CD4-positive, CD25-positive, alpha-beta regulatory T cell (primary cell): ENCODE measurements at regions not wholly inside any gene's neighbourhood (a gene's known extent, or its start where the extent isn't known, plus 50 kb on each side); places are given as distances from the start of the nearest gene placed in this dataset.

Experiments
- ATAC-seq, 2 donors: fragments of 150-1000 bp; cut with Tn5 transposase; one replicate each; pipeline ENCODE4 v1.10.0; 2021; ENCODE audit warnings: low read depth in 2 of 2, moderate number of reproducible peaks in 2 of 2, moderate library complexity in 1 of 2
- DNase-seq, 3 donors: peaks; one replicate each; pipeline versions ENCODE4 v3.0.0 to v3.0.0-alpha.2; 2012 to 2022; ENCODE audit warnings: mixed read lengths in 1 of 3
- H3K27ac ChIP-seq: one replicate; pipeline ENCODE4 v1.7.0; 2013; ENCODE audit warnings: mild to moderate bottlenecking, low read length; ENCODE audit not compliant: insufficient read depth, poor library complexity, severe bottlenecking
- H3K27me3 ChIP-seq: one replicate; pipeline ENCODE4 v1.7.0; 2013; ENCODE audit warnings: low read length; ENCODE audit not compliant: control insufficient read depth, insufficient read depth
- H3K36me3 ChIP-seq: one replicate; pipeline ENCODE4 v1.7.0; 2013; ENCODE audit warnings: mild to moderate bottlenecking, low read length, moderate library complexity; ENCODE audit not compliant: control insufficient read depth, insufficient read depth
- H3K4me1 ChIP-seq: 2 replicates; pipeline ENCODE4 v1.7.0; 2013; ENCODE audit warnings: mild to moderate bottlenecking, low read length; ENCODE audit not compliant: insufficient read depth, control insufficient read depth, poor library complexity, severe bottlenecking
- H3K4me3 ChIP-seq: one replicate; pipeline ENCODE4 v1.7.0; 2013; ENCODE audit warnings: low read depth, mild to moderate bottlenecking, low read length, moderate library complexity
- H3K9me3 ChIP-seq, 2 experiments: 1 replicate in 1 of 2; 2 replicates in 1 of 2; pipeline ENCODE4 v1.7.0; 2013; ENCODE audit warnings: low read length in 2 of 2, mild to moderate bottlenecking in 1 of 2, moderate library complexity in 1 of 2; ENCODE audit not compliant: control insufficient read depth in 2 of 2
- H3K27ac Mint-ChIP-seq, 3 donors: one replicate each; pipeline ENCODE4 v1.8.0; 2020 to 2022; ENCODE audit warnings: mild to moderate bottlenecking in 3 of 3, mixed read lengths in 3 of 3, moderate library complexity in 2 of 3
- H3K27me3 Mint-ChIP-seq: one replicate; pipeline ENCODE4 v1.8.0; 2022; ENCODE audit warnings: mild to moderate bottlenecking, mixed read lengths
- H3K36me3 Mint-ChIP-seq: one replicate; pipeline ENCODE4 v1.8.0; 2020; ENCODE audit warnings: mixed read lengths
- H3K4me1 Mint-ChIP-seq, 4 donors: one replicate each; pipeline ENCODE4 v1.8.0; 2020 to 2022; ENCODE audit warnings: mixed read lengths in 4 of 4, mild to moderate bottlenecking in 1 of 4
- H3K4me3 Mint-ChIP-seq, 4 donors: one replicate each; pipeline ENCODE4 v1.8.0; 2020 to 2022; ENCODE audit warnings: mild to moderate bottlenecking in 4 of 4, mixed read lengths in 4 of 4, moderate library complexity in 3 of 4
- H3K9me3 Mint-ChIP-seq, 7 donors: one replicate each; pipeline ENCODE4 v1.8.0; 2020 to 2022; ENCODE audit warnings: mixed read lengths in 7 of 7, mild to moderate bottlenecking in 3 of 7, moderate library complexity in 2 of 7

DNA sequence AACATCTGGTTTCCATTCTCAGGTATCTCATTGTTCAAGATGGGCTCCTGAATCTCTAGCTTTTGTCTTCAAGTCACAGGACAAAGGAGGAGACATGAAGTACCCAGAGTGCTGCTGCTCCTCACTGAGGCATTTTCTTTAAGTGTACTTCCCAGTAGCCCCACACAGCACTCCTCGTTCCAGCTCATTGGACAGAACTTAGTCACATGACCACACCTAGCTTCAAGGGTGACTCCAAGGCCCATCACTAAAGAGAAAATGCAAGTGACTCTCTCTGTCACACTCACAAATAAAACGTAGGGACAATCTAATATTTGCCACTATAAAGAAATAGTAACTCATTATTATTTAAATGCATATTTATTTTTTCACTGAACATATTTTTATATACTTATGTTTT lies 58.3 kb upstream of the NEUROD6 start:
- Histone ChIP-seq H3K27ac (no peak overlapping the region), H3K36me3 (no peaks in the 10 kb centered on the region), H3K4me3 (no peak overlapping the region), H3K9me3 (no peaks in the 10 kb centered on the region), H3K27me3 (no peaks in the 10 kb centered on the region), H3K4me1 (no peaks in the 10 kb centered on the region)
- H3K4me1 Mint-ChIP-seq = no peaks in the 10 kb centered on the region
- ATAC-seq (no peak), DNase-seq (no peak)
- H3K27me3 Mint-ChIP-seq = no peaks in the 10 kb centered on the region
- H3K4me3 Mint-ChIP-seq = peak overlapping the region in 1 of 4 donors; percentile 2
- H3K9me3 Mint-ChIP-seq = peaks cover 0 to 5% (median 0%) of the 10 kb centered on the region in 7 donors
- H3K27ac Mint-ChIP-seq = no peak overlapping the region
- H3K36me3 Mint-ChIP-seq = no peaks in the 10 kb centered on the region

DNA sequence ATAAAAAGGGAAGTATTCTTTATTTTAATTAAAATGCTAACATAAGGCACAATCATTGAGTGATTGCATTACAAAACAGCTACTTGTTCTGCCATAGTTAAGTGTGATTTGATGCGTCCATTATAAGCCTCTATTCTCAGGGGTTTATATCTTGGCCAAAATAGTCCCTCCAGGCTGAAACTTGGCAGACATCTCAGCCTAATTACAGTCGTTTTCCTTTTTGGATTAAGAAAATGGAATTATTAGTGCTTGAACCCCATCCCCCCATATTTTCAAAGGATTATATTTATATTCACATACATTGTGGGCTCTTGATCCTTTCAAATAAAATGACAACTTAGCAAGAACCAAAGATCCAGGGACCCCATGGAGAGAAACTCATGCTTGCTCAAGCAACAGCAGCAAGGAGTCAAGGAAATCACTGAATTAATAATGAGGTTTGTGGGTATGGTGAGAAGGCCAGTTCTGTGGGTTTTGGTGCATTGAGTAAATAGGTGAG lies 66.7 kb upstream of the NEUROD6 start:
- Mint-ChIP-seq H3K4me3 (no peak overlapping the region), H3K36me3 (no peaks in the 10 kb centered on the region), H3K27me3 (peaks cover 5% of the 10 kb centered on the region), H3K9me3 (peaks cover 0 to 4% (median 2%) of the 10 kb centered on the region in 7 donors), H3K4me1 (no peaks in the 10 kb centered on the region), H3K27ac (no peak overlapping the region)
- no peaks in the 10 kb centered on the region for H3K9me3 ChIP-seq
- H3K27ac ChIP-seq = no peak overlapping the region
- DNase-seq (no peak), ATAC-seq (no peak)
- H3K4me1 ChIP-seq = no peaks in the 10 kb centered on the region
- no peak overlapping the region for H3K4me3 ChIP-seq
- H3K36me3 ChIP-seq = no peaks in the 10 kb centered on the region
- no peaks in the 10 kb centered on the region for H3K27me3 ChIP-seq

DNA sequence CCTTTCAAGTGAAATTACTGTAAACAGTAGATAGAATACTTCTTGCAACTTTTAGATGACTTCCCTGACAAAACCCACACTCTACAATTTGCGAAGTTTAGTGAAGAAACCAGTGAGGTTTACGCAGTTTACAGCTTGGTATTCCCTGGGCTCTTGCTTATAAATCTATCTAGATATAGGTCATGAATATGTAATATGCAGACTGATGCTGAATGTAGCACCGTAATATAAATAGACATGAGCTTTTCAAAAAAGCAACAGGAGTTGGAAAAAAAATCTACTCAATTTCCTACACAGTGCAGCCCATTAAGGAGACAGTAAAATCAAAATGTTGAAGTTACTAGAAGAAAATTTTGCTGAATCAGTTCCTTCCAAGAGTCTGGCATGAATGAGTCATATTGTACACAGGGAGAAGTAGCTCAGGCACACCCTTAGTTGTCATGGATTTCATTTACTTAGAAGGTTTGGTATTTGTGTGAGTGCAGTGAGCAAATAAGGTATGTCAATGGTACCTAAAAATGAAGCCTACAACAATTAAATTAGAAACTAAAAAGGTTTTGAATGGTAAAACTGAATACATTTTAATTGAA lies 67.7 kb upstream of the NEUROD6 start:
- H3K4me3 ChIP-seq = no peak overlapping the region
- H3K36me3 Mint-ChIP-seq = no peaks in the 10 kb centered on the region
- H3K36me3 ChIP-seq = no peaks in the 10 kb centered on the region
- no peaks in the 10 kb centered on the region for H3K27me3 ChIP-seq
- no peak overlapping the region for H3K27ac ChIP-seq
- H3K4me1 ChIP-seq = no peaks in the 10 kb centered on the region
- peaks cover 0 to 4% (median 2%) of the 10 kb centered on the region in 7 donors for H3K9me3 Mint-ChIP-seq
- no peak for ATAC-seq
- no peak overlapping the region for H3K4me3 Mint-ChIP-seq
- H3K27ac Mint-ChIP-seq = no peak overlapping the region
- no peaks in the 10 kb centered on the region for H3K9me3 ChIP-seq
- no peaks in the 10 kb centered on the region for H3K4me1 Mint-ChIP-seq
- DNase-seq = no peak
- H3K27me3 Mint-ChIP-seq = peaks cover 5% of the 10 kb centered on the region

DNA sequence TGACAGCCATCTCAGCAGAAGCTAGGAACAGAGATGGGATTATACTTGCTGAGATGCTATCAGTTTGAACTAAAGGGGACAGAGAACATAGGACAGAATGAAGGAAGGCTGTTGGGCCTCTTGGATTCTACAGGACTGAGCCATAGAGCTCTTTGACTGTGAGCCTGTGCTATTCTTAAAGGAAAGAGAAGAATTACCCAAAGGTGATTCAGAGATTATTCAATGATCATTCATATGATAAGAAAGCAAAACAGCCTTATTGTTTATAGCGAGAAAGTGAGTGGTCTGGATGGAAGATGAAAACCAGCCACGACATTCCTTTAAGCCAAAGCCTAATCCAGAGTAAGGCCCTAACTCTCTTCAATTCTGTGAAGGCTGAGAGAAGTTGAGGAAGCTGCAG lies 69.7 kb upstream of the NEUROD6 start:
- no peak for ATAC-seq

DNA sequence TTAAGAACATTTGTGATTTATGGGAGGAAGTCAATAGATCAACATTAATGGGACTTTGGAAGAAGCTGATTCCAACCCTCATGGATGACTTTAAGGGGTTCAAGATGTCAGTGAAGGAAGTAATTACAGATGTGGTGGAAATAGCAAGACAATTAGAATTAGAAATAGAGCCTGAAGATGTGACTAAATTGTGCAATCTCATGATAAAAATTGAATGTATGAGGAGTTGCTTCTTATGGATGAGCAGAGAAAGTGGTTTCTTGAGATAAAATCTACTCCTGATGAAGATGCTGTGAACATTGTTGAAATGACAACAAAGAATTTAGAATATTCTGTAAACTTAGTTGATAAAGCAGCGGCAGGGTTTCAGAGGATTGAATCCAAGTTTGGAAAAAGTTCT lies 70.9 kb upstream of the NEUROD6 start:
- no peak overlapping the region for H3K4me3 ChIP-seq
- Mint-ChIP-seq H3K4me1 (no peaks in the 10 kb centered on the region), H3K4me3 (no peak overlapping the region), H3K27ac (no peak overlapping the region), H3K9me3 (peaks cover 0 to 4% (median 1%) of the 10 kb centered on the region in 7 donors), H3K27me3 (peaks cover 5% of the 10 kb centered on the region), H3K36me3 (no peaks in the 10 kb centered on the region)
- no peaks in the 10 kb centered on the region for H3K36me3 ChIP-seq
- no peaks in the 10 kb centered on the region for H3K9me3 ChIP-seq
- no peaks in the 10 kb centered on the region for H3K27me3 ChIP-seq
- DNase-seq (no peak), ATAC-seq (no peak)
- H3K27ac ChIP-seq = no peak overlapping the region
- no peaks in the 10 kb centered on the region for H3K4me1 ChIP-seq

More for the DNA sequence above, 69.7 kb upstream of the NEUROD6 start:
- Histone ChIP-seq H3K9me3 (no peaks in the 10 kb centered on the region), H3K4me3 (no peak overlapping the region), H3K27me3 (no peaks in the 10 kb centered on the region), H3K27ac (no peak overlapping the region), H3K4me1 (no peaks in the 10 kb centered on the region), H3K36me3 (no peaks in the 10 kb centered on the region)
- no peak for DNase-seq
- H3K36me3 Mint-ChIP-seq = no peaks in the 10 kb centered on the region
- peaks cover 0 to 4% (median 2%) of the 10 kb centered on the region in 7 donors for H3K9me3 Mint-ChIP-seq
- H3K27ac Mint-ChIP-seq = no peak overlapping the region
- H3K27me3 Mint-ChIP-seq = peaks cover 5% of the 10 kb centered on the region
- H3K4me1 Mint-ChIP-seq = no peaks in the 10 kb centered on the region
- H3K4me3 Mint-ChIP-seq = no peak overlapping the region

DNA sequence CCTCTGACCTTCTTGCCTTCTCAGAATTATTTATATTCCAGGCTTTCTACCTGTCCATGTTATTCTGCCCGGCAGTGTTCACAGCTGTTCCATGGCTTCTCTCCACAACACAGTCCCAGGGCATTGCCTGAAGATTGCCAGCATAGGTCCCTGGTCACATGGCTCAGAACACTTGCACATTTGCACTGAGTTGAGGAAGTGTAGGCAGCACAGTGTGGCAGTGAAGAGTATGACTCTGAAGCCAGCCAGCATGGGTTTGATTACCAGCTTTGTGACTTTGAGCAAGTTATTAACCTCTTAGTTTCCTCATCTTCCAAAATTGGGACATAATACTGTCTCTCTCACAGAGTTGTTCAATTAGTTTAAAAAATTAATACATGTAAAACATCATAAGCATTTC lies 73.2 kb upstream of the NEUROD6 start:
- no peak overlapping the region for H3K27ac Mint-ChIP-seq
- no peaks in the 10 kb centered on the region for H3K36me3 Mint-ChIP-seq
- no peaks in the 10 kb centered on the region for H3K27me3 Mint-ChIP-seq
- DNase-seq = no peak
- no peak overlapping the region for H3K4me3 Mint-ChIP-seq
- no peaks in the 10 kb centered on the region for H3K27me3 ChIP-seq
- peaks cover 0 to 4% (median 0%) of the 10 kb centered on the region in 7 donors for H3K9me3 Mint-ChIP-seq
- H3K4me1 Mint-ChIP-seq = no peaks in the 10 kb centered on the region
- no peak overlapping the region for H3K4me3 ChIP-seq
- H3K27ac ChIP-seq = no peak overlapping the region
- ATAC-seq = no peak
- H3K36me3 ChIP-seq = no peaks in the 10 kb centered on the region
- no peaks in the 10 kb centered on the region for H3K4me1 ChIP-seq
- no peaks in the 10 kb centered on the region for H3K9me3 ChIP-seq

DNA sequence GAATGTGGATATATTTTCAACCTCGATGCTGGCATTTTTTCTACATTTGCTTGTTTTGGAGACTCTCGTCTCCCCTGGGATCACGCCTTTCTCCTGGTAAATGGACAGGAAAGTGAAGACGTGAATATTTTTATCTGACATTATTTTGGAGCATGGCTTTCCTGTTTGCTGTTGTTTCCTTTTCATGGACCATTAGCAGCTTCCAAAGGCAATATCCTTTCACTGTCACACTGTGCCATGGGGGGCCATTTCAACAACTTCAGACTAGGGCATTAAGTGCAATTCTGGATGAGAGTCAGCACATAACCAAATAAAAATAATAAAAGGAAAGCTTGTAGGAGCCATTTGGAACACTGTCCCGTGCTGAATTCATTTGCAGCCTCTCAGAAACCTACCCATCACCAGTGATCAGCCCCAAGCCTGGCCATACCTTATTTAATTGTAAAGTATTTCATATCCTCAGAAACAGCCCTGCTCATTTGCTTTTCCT lies 75.9 kb upstream of the NEUROD6 start:
- DNase-seq (no peak), ATAC-seq (no peak)
- Mint-ChIP-seq H3K36me3 (no peaks in the 10 kb centered on the region), H3K4me3 (no peak overlapping the region), H3K4me1 (no peaks in the 10 kb centered on the region), H3K9me3 (peaks cover 0 to 2% (median 0%) of the 10 kb centered on the region in 7 donors), H3K27me3 (no peaks in the 10 kb centered on the region), H3K27ac (no peak overlapping the region)
- Histone ChIP-seq H3K27ac (no peak overlapping the region), H3K9me3 (no peaks in the 10 kb centered on the region), H3K4me3 (no peak overlapping the region), H3K36me3 (no peaks in the 10 kb centered on the region), H3K4me1 (no peaks in the 10 kb centered on the region), H3K27me3 (no peaks in the 10 kb centered on the region)

DNA sequence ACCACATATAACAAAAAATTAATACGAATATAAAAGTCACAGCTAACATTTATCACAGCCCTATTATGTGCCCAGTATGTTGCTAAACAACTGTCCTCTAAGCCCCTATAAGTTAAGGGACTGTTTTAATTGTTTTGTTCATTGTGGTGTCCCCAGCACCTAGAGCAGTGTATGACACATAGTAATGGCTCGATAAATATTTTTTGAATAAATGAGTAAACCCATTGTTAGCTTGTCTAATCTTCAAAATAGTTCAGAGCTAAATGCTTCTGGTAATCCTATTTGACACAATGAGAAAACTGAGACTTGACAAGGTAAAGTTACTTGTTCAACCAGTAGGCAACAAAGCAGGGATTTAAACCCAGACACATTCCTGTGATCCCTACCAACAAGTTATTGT lies 78.4 kb upstream of the NEUROD6 start:
- peaks cover 0 to 2% (median 0%) of the 10 kb centered on the region in 7 donors for H3K9me3 Mint-ChIP-seq
- ATAC-seq = no peak
- Histone ChIP-seq H3K36me3 (no peaks in the 10 kb centered on the region), H3K4me3 (no peak overlapping the region), H3K27ac (no peak overlapping the region), H3K27me3 (no peaks in the 10 kb centered on the region), H3K9me3 (no peaks in the 10 kb centered on the region), H3K4me1 (no peaks in the 10 kb centered on the region)
- H3K36me3 Mint-ChIP-seq = no peaks in the 10 kb centered on the region
- no peaks in the 10 kb centered on the region for H3K4me1 Mint-ChIP-seq
- H3K27me3 Mint-ChIP-seq = no peaks in the 10 kb centered on the region
- H3K4me3 Mint-ChIP-seq = no peak overlapping the region
- H3K27ac Mint-ChIP-seq = no peak overlapping the region
- no peak for DNase-seq
